GM21447 (cell line): ENCODE measurements at regions not wholly inside any gene's neighbourhood (a gene's known extent, or its start where the extent isn't known, plus 50 kb on each side); places are given as distances from the start of the nearest gene placed in this dataset.
"Not testable (repeated sequence)": the region's sequence is repeated elsewhere in the genome, so short reads cannot be mapped to it uniquely, and the experiment has no call there.

ENCODE experiments used
- ATAC-seq: cut with Tn5 transposase; IDR thresholded peaks from one replicate; pipeline ENCODE4 v1.9.1; 2021; ENCODE audit not compliant: unreplicated experiment

DNA sequence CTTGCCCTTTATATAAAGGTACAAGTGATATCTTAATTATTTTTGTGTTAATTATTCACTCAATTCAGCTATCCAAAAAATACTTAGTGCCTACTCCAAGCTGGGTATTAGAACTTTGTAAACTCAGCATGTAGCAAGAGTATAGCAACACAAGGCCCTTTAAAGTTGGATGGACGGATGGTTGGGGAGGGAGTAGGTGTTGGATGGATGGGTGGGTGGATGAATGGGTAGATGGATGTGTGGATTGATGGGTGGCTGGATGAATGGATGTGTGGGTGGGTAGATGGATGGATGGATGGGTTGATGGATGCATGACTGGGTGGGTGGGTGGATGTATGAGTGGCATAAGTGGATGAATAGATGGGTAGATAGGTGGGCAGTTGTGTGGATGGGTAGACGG is 211.5 kb downstream of the BANP start:
- not testable (repeated sequence) for ATAC-seq

- not testable (repeated sequence) for ATAC-seq
Measured at GRCh38 chr16:88164196-88165039, 213.2 kb downstream of the BANP start.

DNA sequence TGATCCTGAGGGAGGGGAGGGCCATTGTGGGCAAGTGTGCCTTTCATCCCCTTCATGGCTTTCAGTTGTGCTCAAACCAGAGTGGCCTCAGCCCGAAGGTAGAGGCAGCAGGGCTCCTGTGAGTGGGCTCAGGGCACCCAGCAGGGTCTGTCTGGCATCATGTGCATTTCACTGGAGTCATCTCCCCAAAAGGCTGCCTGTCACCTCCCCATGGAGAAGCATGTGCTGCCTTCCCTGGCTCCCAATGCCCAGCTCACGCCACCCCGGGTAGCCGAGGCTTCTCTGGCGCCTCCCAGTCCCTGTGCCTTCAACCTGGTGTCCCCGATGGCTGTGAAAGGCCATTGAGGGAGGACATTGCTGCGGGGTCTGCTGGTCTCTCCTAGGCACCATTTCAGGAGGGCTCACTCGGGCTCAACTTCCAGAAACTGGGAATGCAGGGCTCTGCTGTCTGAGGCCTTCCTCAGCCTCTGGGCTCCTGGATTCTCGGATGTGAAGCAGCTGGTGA is 213.9 kb downstream of the BANP start:
- ATAC-seq, result not testable (repeated sequence)

DNA sequence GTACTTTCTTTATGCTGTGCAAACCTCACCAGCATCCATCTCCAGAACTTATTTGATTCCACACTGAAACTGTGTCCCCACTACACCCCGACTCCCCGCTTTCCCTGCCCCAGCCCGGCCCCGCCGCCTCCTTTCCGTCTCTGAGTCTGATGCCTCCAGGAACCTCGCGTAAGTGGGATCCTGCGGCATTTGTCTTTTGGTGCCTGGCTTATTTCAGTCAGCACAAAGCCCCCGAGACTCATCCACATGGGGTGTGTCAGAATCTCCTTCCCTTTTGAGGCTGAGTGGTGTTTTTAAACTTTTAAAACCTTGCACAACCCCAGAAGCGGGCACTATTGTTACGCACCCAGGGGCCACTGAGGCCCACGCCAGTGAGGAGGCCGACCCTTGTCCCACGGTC is 214.4 kb downstream of the BANP start:
- ATAC-seq, result not testable (repeated sequence)

GRCh38 chr16:88166209-88166773 is 215.1 kb downstream of the BANP start:
- not testable (repeated sequence) for ATAC-seq

DNA sequence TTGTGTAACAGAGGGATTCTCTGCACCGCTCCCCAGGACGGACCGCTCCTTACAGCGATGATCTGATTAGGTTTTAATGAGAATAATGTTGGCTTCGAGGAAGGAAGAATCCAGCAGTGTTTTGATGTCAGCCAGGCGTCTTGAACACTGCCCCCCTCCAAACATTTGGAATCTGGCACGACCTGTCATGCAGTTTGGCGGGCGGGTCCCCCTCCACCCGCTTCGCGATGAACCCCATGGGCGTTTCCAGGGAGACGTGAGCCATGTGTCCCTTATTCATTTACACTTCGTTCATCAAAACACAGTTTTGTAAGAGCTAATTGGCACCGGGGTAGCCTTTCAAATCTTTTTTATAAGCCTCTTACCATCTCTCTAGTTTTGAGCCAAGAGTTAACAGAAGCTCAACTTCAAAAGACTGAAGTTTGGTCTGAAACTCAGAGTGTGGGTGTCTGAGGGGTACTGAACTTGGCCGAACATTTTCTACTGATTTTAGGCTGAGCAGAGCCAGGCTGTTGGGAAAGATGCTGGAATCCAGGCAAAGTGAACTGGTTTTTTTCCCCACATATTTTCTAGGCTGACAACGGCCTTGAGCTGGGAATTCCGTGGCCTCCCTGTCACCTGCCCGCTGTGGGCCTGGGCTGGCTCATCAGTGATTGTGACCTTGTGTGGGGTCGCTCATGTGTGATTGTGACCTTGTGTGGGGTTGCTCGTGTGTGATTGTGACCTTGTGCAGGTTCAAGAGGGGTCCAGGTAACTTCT is 214.8 kb upstream of the ZNF469 start:
- not testable (repeated sequence) for ATAC-seq

GRCh38 chr16:88168557-88168949 is 214.2 kb upstream of the ZNF469 start:
- not testable (repeated sequence) for ATAC-seq

- not testable (repeated sequence) for ATAC-seq
Measured at GRCh38 chr16:88169136-88169830, 213.5 kb upstream of the ZNF469 start.

DNA sequence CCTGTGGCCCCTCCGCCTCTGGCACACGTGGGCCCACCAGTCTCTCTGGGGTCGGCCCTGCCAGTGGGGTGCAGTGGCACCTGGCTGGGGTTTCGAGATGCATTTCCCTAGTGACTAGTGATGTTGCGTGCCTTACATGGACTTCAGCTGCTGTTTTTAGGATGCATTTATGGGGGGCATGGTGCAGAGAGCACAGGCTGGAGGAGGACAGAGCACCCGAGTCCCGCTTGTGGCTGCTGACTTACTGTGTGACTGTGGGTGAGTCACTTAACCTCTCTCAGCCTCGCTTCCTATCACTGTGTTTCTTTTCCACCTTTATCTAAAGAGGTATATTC is 213.0 kb upstream of the ZNF469 start:
- not testable (repeated sequence) for ATAC-seq

DNA sequence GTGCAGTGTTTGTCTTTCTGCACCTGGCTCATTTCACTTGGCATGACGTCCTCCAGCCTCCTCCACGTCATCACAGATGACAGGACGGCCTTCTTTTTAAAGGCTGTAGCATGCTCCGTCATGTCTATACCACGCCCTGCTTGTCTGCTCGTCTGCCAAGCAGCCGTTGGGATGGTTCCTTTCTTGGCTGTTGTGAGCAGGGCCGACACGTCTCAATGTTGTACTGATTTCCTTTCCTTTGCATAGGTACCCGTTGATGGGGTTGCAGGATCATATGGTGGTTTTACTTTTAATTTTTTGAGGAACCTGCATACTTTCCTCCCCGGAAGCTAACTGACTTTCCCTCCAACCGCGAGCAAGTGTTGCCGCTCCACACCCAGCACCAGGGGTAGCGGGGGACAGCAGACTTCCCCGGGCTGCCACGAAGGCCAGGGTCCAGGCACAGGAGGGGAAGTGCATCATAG is 212.2 kb upstream of the ZNF469 start:
- ATAC-seq, result no peak

DNA sequence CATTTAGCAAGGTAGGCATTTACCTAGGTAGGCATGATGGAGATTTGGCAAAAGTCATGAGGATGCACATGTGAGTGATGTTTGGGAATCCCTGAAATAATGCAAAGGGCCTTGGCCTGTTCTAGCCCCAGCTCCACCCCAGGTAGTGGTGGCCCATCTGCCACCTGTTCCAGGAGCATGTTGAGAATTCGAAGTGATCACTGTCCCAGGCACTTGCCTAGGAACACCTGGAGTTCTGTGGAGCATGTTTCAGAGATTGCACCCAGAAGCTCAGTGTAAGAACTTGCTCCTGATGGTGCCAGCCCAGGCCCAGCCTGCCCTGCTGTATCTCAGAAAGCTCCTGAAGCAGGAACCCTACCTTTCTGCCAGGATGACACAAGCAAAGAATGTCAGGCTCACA is 211.6 kb upstream of the ZNF469 start:
- not testable (repeated sequence) for ATAC-seq

DNA sequence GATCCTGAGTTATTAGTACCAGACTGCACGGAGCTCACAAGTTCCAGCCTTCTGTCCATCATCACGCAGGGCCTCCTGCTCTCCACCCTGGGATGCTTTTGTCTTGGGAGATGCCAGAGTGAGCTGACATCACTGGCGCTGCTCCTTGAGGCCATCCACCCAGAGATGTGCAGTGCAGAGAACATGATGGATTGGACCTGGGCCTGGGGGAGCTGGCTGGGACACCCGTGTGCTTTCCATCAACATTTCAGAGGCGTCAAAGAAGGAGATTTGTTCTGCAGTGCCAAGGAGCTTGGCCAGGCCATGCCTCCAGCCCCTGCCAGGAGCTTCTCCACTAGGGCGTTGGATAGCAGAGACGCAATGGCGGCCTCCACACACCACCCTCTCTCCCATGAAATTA is 206.6 kb upstream of the ZNF469 start:
- ATAC-seq, result not testable (repeated sequence)

DNA sequence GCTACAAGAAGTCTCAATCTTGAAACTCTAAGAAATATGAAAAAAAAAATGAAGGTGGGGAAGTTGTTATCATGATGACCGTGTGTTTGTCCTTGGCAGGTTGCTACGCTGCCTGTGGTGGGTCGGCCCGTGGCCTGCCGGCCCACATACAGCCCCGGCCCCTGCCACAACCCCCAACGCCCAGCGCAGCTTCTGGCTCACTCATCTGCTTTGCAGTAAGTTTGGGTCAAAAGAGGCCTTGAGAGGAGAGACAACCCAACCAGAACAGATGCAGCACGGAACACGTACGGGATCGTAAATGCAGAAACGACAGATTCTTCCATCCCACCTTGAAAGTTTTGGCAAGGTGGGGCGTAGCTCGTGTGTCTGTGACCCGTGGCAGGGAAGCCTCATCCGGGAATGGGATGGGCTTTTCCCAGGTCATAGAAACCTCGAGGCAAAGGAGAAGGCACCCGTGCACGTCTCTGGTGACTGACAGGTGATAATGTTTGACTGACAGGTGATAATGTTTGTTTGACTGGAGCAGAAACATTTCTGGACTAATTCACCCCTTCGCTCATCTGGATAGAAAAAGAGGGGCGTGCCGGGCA is 206.1 kb upstream of the ZNF469 start:
- not testable (repeated sequence) for ATAC-seq

DNA sequence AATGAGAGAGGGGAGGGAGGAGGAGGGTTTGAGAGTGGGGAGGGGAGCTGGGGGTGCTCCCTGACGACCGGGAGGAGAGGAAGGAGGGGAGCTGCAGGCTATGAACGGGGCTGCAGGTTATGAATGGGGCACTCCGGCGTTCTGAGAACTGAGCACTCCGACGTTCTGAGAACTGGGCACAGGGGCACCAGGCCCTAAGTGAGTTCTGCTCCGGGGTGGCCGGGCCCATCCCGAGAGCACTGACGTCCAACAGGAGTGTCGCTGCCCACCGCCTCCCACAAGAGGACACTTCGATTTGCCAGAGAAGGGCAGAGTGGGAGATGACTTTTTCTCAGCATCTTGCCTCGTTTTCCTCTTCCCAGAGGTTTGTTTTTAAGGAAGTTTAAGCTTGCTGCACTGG is 204.5 kb upstream of the ZNF469 start:
- ATAC-seq, result not testable (repeated sequence)

GRCh38 chr16:88178896-88179295 is 203.9 kb upstream of the ZNF469 start:
- ATAC-seq, result not testable (repeated sequence)

DNA sequence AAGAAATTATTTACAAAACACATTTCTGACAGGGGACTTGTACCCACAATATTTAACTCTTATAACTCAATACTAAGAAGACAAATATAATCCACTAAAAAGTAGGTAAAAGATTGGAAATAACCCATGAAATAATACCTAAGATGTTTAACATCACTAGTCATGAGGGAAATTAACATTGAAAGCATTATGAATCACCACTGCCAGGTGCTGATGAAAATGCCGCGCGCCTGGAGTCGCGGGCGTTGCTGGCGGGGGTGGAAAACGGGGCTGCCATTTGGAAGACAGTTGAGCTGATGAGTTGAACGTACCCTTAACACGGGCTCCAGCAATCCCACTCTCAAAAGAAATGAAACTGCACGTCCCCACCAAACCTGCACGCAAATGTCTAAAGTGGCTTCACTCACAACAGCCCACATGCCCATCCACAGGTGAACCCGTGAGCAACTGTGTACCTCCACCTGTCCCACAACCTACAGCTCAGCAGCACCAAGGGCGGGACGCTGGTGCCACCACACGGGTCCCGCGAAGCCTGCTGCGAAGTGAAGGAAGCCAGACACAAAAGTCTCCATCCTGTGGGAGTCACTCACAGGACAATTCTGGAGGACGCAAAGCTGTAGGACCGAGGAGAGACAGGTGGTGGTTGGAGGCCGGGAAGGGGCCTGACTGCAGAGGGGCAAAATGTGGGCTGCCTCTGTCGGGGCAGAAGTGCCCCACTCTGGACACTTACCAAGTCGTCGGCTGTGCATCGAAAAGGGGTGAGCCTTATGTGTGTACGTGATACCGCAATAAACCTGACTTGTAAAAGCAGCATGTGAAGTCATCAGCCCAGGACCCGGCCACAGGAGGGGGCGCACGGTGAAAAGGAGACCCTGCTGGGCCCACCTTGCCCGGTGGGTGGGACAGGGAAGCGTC is 199.5 kb upstream of the ZNF469 start:
- not testable (repeated sequence) for ATAC-seq

DNA sequence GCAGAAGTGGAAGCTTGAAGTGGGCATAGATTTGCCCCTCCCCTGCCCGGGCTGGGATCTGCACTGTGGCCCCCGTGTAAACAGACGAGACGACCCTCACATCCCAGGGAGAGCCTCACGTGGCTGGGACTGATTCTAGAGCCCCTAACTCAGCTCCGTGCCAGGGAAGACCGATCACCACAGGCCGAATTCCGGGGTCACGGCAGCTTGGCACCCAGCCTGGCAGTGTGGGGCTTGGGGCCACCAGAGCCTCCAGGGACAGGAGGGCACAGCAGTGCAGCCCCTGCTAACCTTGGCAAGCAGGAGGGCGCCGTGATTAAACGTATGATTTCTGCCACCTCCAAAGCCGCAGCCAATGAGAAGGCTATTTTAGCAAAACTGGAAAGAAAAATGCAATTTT is 198.7 kb upstream of the ZNF469 start:
- not testable (repeated sequence) for ATAC-seq

- not testable (repeated sequence) for ATAC-seq
Measured at GRCh38 chr16:88184566-88185355, 198.0 kb upstream of the ZNF469 start.

DNA sequence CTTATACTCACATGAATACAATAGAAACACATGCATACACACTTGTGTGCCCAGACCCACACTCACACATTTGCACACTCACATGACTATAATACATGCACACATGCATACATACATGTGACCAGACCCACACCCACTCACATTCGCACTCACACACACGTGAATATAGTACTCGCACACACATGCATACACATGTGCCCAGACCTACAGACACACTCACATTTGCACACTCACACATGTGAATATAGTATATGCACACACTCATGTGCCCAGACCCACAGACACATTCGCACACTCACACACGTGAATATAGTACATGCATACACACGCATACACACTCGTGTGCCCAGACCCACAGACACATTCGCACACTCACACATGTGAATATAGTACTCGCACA is 197.4 kb upstream of the ZNF469 start:
- not testable (repeated sequence) for ATAC-seq
